ENCODE measurements at regions not wholly inside any gene's neighbourhood (a gene's known extent, or its start where the extent isn't known, plus 50 kb on each side); places are given as distances from the start of the nearest gene placed in this dataset.

GRCh38 chr1:235027076-235027861 is 101.4 kb downstream of the TOMM20 start:
- DNase-seq, result no peak

GRCh38 chr1:235025422-235025984 is 103.1 kb downstream of the TOMM20 start:
- no peak for DNase-seq

- peak in 1 of 56 donors; percentile 11 for DNase-seq
These were observed 103.8 kb downstream of the TOMM20 start for GRCh38 chr1:235024711-235025421.

DNA sequence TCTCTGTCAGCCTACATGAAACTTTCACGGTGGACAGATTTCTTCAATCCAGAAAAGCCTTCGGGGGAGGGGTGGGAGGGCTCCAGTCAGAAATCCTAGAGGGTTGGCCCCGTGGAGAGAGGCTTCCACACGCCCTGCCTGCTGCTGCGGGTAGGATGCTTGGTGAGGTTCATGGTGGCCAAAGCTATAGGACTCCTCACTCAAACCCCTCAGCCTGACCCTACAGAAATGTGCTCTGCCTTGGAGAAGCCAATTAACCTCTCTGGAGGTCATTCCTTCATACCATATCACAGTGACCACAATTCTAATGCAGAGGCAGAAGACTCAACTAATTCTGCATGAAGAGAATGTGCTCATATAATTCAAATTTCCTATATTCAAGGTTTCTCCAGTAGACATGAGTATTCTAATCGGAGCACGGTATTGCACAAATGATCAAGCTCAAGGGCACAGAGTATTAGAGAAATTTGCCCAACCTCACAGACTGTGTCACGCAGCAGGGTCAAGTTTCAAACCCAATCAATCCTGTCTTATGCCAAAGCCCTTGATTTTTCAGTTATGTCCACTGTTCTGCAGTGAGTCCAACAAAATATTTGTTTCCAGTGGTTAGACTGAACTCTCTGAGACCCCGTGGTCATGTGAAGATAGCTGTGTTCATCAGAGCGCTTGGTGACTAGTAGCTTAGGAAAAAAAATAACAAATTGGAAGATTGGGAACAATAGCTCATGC is 104.8 kb downstream of the TOMM20 start:
- no peak for DNase-seq

DNA sequence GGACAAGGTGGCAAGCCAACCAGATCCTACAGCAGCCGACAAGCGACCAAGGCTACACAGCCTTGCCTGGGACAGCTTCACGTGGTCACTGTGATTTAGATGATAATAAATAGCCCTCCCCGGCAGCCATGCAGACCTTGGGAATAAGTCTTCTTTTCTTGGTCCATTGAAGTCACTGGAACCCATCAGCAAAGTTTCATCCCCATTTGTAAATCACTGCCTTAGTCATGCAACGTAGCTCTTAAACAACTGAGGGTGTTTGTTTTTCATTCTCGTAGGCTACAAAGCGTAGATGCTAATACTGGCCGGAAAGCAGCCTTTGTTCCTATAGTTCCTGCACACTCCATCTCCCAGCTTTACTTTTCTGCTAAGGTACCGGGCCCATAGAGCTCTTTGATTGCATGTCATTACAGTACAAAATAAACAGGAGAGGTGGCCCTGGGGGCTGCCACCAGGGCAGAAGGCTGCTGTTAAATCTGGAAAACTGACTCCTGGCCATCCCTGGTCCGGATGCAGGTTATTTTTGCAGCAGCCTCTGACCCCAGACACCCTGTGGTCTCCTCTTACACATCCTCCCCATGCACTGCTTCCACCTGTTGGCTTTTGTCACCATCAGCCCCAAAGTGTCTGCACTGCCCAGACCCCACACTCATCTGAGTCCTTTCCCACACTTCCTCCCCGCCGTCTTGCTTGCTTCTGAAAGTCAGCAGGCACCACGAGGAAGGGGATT is 105.5 kb downstream of the TOMM20 start:
- no peak for DNase-seq

- peak in 2 of 56 donors; percentile 3 to 5 for DNase-seq
These were observed 106.2 kb downstream of the TOMM20 start for GRCh38 chr1:235022341-235022980.

DNA sequence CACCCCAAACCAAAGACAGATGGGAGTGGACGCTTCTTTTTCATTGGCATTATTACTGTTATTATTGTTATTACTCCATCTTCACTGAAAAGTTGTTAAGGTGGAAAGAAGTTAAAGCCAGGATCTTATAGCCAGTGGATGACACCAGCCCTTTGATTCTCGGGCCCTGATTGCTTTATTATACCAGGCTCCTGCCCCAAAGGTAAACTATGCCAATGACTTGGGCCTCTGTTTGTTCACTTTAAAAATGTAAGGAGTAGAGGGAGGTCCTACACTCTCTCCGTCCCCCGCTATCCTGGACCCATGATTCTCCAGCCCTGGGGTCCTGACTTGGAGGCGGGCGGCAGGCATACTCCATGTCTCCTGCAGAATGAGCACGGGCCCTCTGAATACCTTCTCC is 106.8 kb downstream of the TOMM20 start:
- no peak for DNase-seq

DNA sequence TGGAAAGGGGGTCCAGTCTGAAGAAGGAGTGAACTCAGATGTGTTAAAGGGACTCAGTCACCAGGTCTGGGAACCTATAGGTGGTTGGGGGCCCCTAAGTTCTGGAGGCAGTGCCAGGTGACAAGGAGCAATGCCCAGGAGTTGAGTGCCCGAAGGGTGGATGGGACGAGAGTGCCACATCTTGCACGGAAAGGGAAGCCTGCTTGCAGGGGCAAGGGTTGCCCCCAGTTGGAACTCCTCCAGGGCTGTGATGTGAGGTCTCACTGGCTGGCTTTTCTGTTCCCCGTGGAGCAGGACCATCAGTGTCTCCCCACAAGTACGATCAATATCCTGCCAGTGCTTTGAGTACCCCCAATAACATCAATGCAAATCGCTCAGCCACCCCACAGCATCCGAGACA is 107.3 kb downstream of the TOMM20 start:
- DNase-seq, result no peak

DNA sequence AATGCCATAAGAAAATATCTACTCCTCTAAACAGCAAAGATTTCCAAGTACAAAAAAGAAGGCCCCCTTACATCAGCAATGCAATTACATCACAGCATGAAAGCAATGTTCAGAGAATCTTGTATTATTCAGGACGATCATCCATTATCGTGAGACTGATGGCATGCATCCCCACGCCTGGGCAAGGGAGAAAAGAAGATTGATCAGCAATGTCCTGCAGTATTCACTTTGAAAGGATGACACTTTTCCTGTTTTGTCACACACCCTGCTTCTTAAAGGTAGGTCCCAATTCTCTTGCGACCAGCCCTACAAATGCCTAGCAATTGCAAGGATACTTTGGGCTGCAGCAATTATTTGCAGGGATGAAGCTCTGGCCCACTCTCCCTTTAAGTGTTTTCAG is 108.7 kb downstream of the TOMM20 start:
- no peak for DNase-seq

DNA sequence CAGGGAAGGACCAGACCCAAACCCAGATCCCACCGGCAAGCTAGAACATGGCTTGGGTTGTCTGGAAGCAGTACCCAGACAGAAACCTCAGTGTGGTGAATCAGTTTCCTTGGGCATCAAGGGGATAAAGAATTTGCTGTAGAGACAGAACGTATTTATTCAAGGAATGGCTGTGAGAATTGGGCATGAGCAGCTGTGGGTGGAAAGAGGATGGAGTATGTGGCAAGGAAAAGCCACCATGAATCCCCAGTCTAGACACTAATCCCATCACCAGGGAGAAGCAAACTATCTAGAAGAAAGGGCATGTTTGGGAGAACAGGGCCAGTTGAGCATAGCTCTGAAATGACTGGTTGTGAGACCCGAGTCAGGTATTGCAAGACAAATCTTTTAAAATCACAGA is 109.2 kb downstream of the TOMM20 start:
- no peak for DNase-seq

DNA sequence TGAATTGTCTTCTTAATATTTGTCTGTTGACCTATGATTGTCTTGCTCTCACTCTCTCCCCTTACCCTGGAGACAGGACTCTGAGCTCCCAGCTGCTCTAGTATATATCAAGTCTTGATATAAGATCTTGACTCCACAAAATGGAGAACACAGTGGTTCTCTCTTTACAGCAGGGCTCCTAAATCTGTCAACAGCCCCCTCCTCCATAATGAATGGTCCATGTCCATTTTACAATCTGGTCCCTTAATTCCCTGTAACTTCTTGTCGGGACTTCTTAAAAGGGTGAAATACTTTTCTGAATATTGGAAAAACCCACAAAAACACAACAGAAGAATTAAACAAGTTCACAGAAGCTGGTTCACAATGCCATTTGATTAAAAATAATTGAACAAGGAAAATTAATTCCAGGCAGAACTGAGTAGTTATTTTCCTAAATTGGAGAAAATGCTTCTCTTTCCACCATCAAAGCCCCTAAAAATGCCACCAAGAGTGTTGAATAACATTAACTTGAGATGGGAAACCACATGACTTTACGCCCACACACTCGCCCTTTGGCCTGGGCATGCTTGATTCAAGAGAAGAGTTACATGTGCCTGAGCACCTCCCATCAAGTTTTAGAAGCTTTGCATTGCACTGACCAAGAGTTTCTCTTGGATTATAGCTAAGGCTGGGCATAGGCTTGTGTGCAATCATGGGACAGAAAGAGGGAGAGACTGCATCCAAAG is 109.8 kb downstream of the TOMM20 start:
- DNase-seq, result no peak

DNA sequence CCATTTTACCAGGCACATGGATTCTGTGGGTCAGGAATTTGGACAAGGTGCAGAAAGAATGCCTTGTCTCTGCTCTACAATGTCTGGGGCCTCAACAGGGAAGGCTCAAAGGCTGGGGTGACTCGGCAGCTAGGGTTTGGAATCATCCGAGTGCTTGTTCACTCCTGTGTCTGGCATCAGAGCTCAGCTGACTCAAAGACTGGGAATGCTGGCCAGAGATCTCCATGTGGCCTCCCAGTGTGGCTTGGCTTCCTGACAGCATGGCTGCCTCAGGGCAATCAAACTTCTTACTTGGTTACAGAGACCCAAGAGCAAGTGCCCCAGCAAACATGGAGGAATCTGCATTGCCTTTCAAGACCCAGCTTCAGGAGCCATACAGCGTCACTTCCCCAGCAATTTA is 110.5 kb downstream of the TOMM20 start:
- DNase-seq, result no peak

GRCh38 chr1:235017719-235018118 is 110.9 kb downstream of the TOMM20 start:
- DNase-seq, result no peak

DNA sequence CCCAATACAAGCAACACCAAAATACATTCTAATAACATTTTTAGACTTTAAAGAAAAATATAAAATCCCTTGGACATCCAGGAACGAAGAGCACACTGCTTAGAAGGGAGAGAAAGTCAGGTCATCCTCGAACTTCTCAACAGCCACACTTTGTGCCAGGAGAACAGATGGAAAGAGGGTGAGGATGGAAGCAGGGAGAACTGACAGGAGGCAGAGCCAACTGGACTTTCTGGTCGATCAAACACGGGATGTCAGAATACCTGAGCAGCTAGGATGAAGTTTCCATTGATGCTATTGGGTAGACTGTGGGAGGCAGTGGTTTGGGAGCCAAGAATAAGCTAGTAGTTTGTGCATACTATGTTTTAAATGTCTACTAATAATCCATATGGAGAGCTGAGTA is 111.4 kb downstream of the TOMM20 start:
- DNase-seq, result no peak

- no peak for DNase-seq
These were observed 113.2 kb downstream of the TOMM20 start for GRCh38 chr1:235015291-235015985.

DNA sequence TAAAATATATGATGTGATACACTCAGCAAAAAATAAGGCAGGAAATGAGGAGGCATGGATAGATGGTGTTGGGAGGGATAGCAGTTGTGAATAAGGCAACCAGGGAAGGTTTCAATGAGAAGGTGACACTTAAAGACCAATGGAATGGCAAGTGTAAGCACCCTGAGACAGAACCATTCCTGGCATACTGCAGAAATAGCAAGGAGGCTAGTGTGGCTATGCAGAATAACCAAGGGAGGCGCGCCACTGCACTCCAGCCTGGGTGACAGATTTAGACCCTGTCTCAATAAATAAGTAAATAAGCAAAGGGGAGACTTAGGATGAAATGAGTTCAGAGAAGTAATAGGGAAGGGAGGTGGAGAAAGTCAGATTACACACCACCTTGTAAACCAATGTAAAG is 113.9 kb downstream of the TOMM20 start:
- DNase-seq, result no peak

- DNase-seq, result peak in 10 of 56 donors; percentile 7 to 37 (median 20)
These were observed 115.1 kb downstream of the TOMM20 start for GRCh38 chr1:235013512-235013911.

DNA sequence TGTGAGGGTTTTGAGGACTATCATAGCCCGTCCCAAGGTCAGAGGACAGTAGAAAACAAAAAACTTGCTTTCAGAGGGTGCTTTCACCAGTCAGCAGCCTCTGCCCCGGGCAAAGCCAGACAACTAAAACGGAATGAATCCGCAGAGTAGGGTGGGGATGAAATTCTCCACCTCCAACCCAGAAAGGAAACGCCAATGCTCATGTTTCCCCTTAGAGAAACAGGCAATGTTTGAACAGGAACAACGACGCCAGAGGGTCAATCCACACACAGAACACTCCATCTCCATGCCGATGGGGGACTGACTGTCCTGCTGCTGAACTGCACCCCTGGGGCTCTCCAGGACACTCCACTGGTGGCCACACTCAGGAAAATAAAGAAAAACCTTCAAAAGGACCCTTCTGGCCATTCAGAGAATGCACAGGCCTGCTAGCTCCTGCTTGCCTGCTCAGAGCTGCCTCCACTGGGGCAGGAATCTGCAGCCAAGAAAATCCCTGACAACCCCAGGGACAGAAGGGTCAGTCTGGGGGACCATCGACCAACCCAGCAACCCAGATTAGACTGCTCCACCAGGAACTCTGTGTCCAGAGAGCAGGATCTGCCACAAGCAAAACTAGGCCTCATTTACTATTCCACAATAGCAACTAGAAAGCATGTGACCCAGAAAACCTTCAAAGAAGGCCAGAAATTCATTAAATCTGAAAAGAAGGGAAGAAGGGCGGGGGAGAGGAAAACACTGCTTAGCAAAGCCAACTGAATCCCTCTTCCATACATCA is 116.0 kb downstream of the TOMM20 start:
- DNase-seq, result peak in 11 of 56 donors; percentile 7 to 57 (median 31)

Data from nucleus accumbens (tissue), 56 donors.